Chondrocyte (in vitro differentiated cells): ENCODE measurements at regions not wholly inside any gene's neighbourhood (a gene's known extent, or its start where the extent isn't known, plus 50 kb on each side); places are given as distances from the start of the nearest gene placed in this dataset.
A peak's percentile ranks its signal among the peaks of the same experiment; 100 is the strongest.

Experiments
- DNase-seq: peaks from one replicate; pipeline ENCODE4 v3.0.0; 2021; ENCODE audit warnings: mixed read lengths, low spot score
- H3K27ac Mint-ChIP-seq: one replicate; pipeline ENCODE4 v1.8.0; 2021; ENCODE audit warnings: mild to moderate bottlenecking, moderate library complexity, mixed read lengths; ENCODE audit not compliant: unreplicated experiment
- H3K27me3 Mint-ChIP-seq: 2 replicates; pipeline ENCODE4 v1.8.0; 2021; ENCODE audit warnings: low read depth, mixed read lengths
- H3K36me3 Mint-ChIP-seq: 2 replicates; pipeline ENCODE4 v1.8.0; 2021; ENCODE audit warnings: low read depth, mixed read lengths
- H3K4me1 Mint-ChIP-seq: 2 replicates; pipeline ENCODE4 v1.8.0; 2021; ENCODE audit warnings: low read depth, mild to moderate bottlenecking, mixed read lengths
- H3K4me3 Mint-ChIP-seq: one replicate; pipeline ENCODE4 v1.8.0; 2021; ENCODE audit warnings: mild to moderate bottlenecking, moderate library complexity, mixed read lengths; ENCODE audit not compliant: unreplicated experiment
- H3K9me3 Mint-ChIP-seq: 2 replicates; pipeline ENCODE4 v1.8.0; 2021; ENCODE audit warnings: low read depth, mixed read lengths
- TF ChIP-seq, protein P1 (sequence below): fragments of 200-600 bp; sonication (generic); IDR thresholded peaks from 2 replicates; pipeline ENCODE4 v1.5.0; 2021; ENCODE audit warnings: antibody characterized with exemption, mild to moderate bottlenecking, moderate library complexity

DNA sequence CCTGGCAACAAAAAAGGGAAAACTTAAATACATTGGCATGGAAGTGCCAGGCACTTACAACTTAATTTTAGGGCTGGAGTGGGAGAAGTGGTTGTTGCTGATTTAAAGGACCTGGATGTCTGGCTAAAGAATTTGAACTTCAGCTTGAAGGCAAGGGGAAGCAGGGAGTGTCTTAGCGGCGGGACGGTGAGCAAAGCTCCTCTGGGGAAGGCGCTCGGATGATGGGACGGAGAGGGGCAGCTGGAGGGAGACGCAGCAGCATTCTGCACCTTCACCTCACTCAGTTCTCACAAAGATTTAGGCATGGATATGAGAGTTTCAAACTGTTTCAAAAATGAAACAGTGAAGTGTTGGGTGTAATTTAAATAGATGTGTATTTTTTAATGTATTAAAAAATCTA is 967.1 kb downstream of the BRD1 start:
- Mint-ChIP-seq H3K27ac (no peak overlapping the region), H3K4me1 (no peaks in the 10 kb centered on the region), H3K27me3 (peaks cover 3% of the 10 kb centered on the region), H3K36me3 (no peaks in the 10 kb centered on the region), H3K4me3 (no peak overlapping the region), H3K9me3 (peaks cover 7% of the 10 kb centered on the region)
- DNase-seq: peak; percentile 36
- TF ChIP-seq, protein P1, sequence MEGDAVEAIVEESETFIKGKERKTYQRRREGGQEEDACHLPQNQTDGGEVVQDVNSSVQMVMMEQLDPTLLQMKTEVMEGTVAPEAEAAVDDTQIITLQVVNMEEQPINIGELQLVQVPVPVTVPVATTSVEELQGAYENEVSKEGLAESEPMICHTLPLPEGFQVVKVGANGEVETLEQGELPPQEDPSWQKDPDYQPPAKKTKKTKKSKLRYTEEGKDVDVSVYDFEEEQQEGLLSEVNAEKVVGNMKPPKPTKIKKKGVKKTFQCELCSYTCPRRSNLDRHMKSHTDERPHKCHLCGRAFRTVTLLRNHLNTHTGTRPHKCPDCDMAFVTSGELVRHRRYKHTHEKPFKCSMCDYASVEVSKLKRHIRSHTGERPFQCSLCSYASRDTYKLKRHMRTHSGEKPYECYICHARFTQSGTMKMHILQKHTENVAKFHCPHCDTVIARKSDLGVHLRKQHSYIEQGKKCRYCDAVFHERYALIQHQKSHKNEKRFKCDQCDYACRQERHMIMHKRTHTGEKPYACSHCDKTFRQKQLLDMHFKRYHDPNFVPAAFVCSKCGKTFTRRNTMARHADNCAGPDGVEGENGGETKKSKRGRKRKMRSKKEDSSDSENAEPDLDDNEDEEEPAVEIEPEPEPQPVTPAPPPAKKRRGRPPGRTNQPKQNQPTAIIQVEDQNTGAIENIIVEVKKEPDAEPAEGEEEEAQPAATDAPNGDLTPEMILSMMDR: no peak

- TF ChIP-seq, protein P1: no peak
- Mint-ChIP-seq H3K27me3 (peaks cover 3% of the 10 kb centered on the region), H3K27ac (no peak overlapping the region), H3K36me3 (no peaks in the 10 kb centered on the region), H3K9me3 (peaks cover 11% of the 10 kb centered on the region), H3K4me3 (no peak overlapping the region), H3K4me1 (no peaks in the 10 kb centered on the region)
- no peak for DNase-seq
Measured at GRCh38 chr22:48858856-48859255, 968.8 kb downstream of the BRD1 start.

GRCh38 chr22:48858121-48858520 is 969.6 kb downstream of the BRD1 start:
- Mint-ChIP-seq H3K27ac (no peak overlapping the region), H3K4me1 (no peaks in the 10 kb centered on the region), H3K9me3 (peaks cover 11% of the 10 kb centered on the region), H3K27me3 (peaks cover 3% of the 10 kb centered on the region), H3K36me3 (no peaks in the 10 kb centered on the region), H3K4me3 (no peak overlapping the region)
- TF ChIP-seq, protein P1: no peak
- DNase-seq: peak; percentile 82

DNA sequence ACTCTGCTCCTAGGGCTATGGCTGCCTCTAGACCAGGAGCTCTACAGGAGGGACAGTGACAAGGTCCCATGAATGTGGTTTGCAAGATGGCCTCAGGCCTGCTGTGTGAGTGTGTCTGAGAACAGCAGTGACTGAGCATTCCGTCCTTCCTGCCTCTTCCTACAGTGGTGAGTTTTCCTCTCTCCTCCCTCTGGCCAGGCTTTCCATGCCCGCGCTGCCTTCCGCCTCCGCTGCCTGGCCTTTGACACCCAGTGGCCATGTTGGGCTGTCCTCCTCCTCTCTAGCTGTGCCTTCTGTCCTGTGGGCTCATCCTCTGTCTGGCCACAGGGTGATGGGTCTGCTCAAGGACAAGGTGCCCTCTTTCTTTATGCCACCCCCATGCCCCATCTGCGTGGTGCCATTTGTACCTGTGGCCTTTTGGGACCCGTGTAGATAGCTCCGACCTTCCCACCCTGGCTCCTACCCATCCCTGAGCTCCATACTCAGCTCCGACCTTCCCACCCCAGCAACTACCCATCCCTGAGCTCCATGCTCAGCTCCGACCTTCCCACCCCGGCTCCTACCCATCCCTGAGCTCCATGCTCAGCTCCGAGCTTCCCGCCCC is 970.4 kb downstream of the BRD1 start:
- H3K27ac Mint-ChIP-seq: no peak overlapping the region
- TF ChIP-seq, protein P1: no peak
- H3K36me3 Mint-ChIP-seq: no peaks in the 10 kb centered on the region
- peak; percentile 25 for DNase-seq
- no peaks in the 10 kb centered on the region for H3K4me1 Mint-ChIP-seq
- H3K9me3 Mint-ChIP-seq: peaks cover 12% of the 10 kb centered on the region
- peaks cover 3% of the 10 kb centered on the region for H3K27me3 Mint-ChIP-seq
- no peak overlapping the region for H3K4me3 Mint-ChIP-seq

DNA sequence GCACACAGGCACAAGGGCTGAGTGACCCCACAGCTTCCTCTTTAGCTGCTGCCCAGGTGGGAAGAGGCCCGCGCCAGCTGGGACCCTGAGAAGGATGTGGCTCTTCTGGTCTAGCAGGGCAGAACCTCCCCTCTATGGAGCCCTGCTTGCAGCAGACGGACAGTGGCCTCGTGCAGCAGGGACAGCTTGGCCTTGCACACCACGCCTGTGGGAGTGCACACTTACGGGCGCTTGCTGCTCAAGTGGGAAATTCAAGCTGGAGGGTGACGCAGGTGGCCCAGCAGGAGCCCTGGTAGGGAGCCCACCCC is 971.4 kb downstream of the BRD1 start:
- TF ChIP-seq, protein P1: no peak
- Mint-ChIP-seq H3K27me3 (peaks cover 3% of the 10 kb centered on the region), H3K9me3 (peaks cover 15% of the 10 kb centered on the region), H3K4me3 (no peak overlapping the region), H3K36me3 (peaks cover 2% of the 10 kb centered on the region), H3K4me1 (no peaks in the 10 kb centered on the region), H3K27ac (no peak overlapping the region)
- peak; percentile 74 for DNase-seq
